Hepatocyte (in vitro differentiated cells): ENCODE measurements at regions not wholly inside any gene's neighbourhood (a gene's known extent, or its start where the extent isn't known, plus 50 kb on each side); places are given as distances from the start of the nearest gene placed in this dataset.

ENCODE experiments used
- EZH2 ChIP-seq: fragments of 200-600 bp; sonication (generic); IDR thresholded peaks from 2 replicates; pipeline ENCODE4 v1.6.1; 2016; ENCODE audit warnings: antibody characterized with exemption, mild to moderate bottlenecking, borderline replicate concordance
- EZH2phosphoT487 ChIP-seq: fragments of 200-600 bp; sonication (generic); IDR thresholded peaks from one replicate; pipeline ENCODE4 v1.6.1; 2018; ENCODE audit warnings: antibody characterized with exemption, mild to moderate bottlenecking, low read depth, moderate library complexity; ENCODE audit not compliant: unreplicated experiment, severe bottlenecking
- TF ChIP-seq, protein P1 (sequence below): fragments of 200-600 bp; sonication (generic); IDR thresholded peaks from 2 replicates; pipeline ENCODE4 v1.5.1; 2016; ENCODE audit warnings: antibody characterized with exemption, mild to moderate bottlenecking; ENCODE audit not compliant: poor library complexity

GRCh38 chr5:66364186-66364585, 220.1 kb downstream of the SREK1 start:
- TF ChIP-seq EZH2 = no peak
- no peak for TF ChIP-seq EZH2phosphoT487
- TF ChIP-seq, protein P1, sequence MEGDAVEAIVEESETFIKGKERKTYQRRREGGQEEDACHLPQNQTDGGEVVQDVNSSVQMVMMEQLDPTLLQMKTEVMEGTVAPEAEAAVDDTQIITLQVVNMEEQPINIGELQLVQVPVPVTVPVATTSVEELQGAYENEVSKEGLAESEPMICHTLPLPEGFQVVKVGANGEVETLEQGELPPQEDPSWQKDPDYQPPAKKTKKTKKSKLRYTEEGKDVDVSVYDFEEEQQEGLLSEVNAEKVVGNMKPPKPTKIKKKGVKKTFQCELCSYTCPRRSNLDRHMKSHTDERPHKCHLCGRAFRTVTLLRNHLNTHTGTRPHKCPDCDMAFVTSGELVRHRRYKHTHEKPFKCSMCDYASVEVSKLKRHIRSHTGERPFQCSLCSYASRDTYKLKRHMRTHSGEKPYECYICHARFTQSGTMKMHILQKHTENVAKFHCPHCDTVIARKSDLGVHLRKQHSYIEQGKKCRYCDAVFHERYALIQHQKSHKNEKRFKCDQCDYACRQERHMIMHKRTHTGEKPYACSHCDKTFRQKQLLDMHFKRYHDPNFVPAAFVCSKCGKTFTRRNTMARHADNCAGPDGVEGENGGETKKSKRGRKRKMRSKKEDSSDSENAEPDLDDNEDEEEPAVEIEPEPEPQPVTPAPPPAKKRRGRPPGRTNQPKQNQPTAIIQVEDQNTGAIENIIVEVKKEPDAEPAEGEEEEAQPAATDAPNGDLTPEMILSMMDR = no peak
